Activated CD4-positive, alpha-beta memory T cell treated with anti-CD3 and anti-CD28 coated beads for 36 hours (primary cell): ENCODE measurements at regions not wholly inside any gene's neighbourhood (a gene's known extent, or its start where the extent isn't known, plus 50 kb on each side); places are given as distances from the start of the nearest gene placed in this dataset.
"Not testable (repeated sequence)": the region's sequence is repeated elsewhere in the genome, so short reads cannot be mapped to it uniquely, and the experiment has no call there.

Experiments used
- CTCF ChIA-PET: fragments of 350-600 bp; sonication (Branson Sonifier 250); formaldehyde crosslinking; loops from one replicate; lab custom pipeline; 2021; ENCODE audit warnings: antibody characterized with exemption, inconsistent platforms; lab: Charles Lee
- POLR2A ChIA-PET: fragments of 350-600 bp; sonication (Branson Sonifier 250); formaldehyde crosslinking; loops from one replicate; lab custom pipeline; 2021; ENCODE audit warnings: antibody characterized with exemption; lab: Charles Lee
- DNase-seq: peaks from one replicate; pipeline ENCODE4 v3.0.0-alpha.2; 2020
- H3K27ac Mint-ChIP-seq: one replicate; pipeline ENCODE4 v1.8.0; 2021; ENCODE audit warnings: mixed read lengths
- H3K27me3 Mint-ChIP-seq: one replicate; pipeline ENCODE4 v1.8.0; 2021; ENCODE audit warnings: mixed read lengths
- H3K36me3 Mint-ChIP-seq: one replicate; pipeline ENCODE4 v1.8.0; 2021; ENCODE audit warnings: mixed read lengths
- H3K4me1 Mint-ChIP-seq: one replicate; pipeline ENCODE4 v1.8.0; 2021; ENCODE audit warnings: low read depth, mixed read lengths
- H3K4me3 Mint-ChIP-seq: one replicate; pipeline ENCODE4 v1.8.0; 2021; ENCODE audit warnings: mild to moderate bottlenecking, mixed read lengths
- H3K9me3 Mint-ChIP-seq: one replicate; pipeline ENCODE4 v1.8.0; 2021; ENCODE audit warnings: mixed read lengths
- intact Hi-C: fragments of 100-400 bp; cut with micrococcal nuclease; formaldehyde crosslinking; loops from one replicate; pipeline ENCODE4 v1.15.1; 2023

DNA sequence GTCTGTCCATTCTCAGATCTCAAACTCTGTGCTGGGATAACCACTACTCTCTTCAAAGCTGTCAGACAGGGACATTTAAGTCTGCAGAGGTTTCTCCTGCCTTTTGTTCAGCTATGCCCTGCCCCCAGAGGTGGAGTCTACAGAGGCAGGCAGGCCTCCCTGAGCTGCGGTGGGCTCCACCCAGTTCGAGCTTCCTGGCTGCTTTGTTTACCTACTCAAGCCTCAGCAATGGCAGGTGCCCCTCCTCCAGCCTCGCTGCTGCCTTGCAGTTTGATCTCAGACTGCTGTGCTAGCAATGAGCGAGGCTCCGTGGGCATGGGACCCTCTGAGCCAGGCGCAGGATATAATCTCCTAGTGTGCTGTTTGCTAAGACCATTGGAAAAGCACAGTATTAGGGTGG, 53.1 kb upstream of the HUNK start:
- H3K27me3 Mint-ChIP-seq: peaks cover 20% of the 10 kb centered on the region
- H3K27ac Mint-ChIP-seq, POLR2A ChIA-PET, H3K4me1 Mint-ChIP-seq, DNase-seq, intact Hi-C loops, CTCF ChIA-PET, H3K36me3 Mint-ChIP-seq, H3K4me3 Mint-ChIP-seq, H3K9me3 Mint-ChIP-seq: not testable (repeated sequence)

DNA sequence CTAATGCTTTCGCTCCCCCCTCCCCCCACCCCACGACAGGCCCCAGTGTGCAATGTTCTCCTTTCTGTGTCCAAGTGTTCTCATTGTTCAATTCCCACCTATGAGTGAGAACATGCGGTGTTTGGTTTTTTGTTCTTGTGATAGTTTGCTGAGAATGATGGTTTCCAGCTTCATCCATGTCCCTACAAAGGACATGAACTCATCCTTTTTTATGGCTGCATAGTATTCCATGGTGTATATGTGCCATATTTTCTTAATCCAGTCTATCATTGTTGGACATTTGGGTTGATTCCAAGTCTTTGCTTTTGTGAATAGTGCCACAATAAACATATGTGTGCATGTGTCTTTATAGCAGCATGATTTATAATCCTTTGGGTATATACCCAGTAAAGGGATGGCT, 58.5 kb upstream of the HUNK start:
- CTCF ChIA-PET, H3K27me3 Mint-ChIP-seq, intact Hi-C loops, H3K4me3 Mint-ChIP-seq, H3K9me3 Mint-ChIP-seq, DNase-seq, POLR2A ChIA-PET, H3K4me1 Mint-ChIP-seq, H3K36me3 Mint-ChIP-seq, H3K27ac Mint-ChIP-seq: not testable (repeated sequence)

GRCh38 chr21:31813862-31814261, 59.0 kb upstream of the HUNK start:
- intact Hi-C loops: no loop called here
- H3K9me3 Mint-ChIP-seq: no peaks in the 10 kb centered on the region
- H3K27ac Mint-ChIP-seq: no peak overlapping the region

DNA sequence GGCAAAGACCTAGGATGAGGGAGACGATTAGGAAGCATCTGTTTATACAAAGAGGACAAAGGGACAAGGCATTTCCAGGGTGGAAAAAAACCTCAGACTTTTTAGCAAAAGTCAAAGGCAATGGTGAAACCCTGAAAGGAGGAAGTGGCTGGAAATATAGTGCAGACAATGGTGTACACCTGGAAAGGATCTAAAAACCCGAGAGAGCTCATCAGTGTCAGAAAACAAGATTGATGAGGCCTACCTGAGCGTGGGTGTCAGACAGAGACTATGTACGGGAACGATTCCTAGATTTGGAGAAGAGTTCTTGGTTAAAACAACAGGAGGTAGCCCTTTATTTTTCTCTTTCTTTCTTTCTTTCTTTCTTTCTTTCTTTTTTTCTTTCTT, 68.8 kb upstream of the HUNK start:
- no peaks in the 10 kb centered on the region for H3K36me3 Mint-ChIP-seq
- POLR2A ChIA-PET: no interaction called here
- intact Hi-C loops: no loop called here
- H3K4me1 Mint-ChIP-seq: no peaks in the 10 kb centered on the region
- CTCF ChIA-PET: no interaction called here
- no peak overlapping the region for H3K27ac Mint-ChIP-seq
- H3K4me3 Mint-ChIP-seq: no peak overlapping the region
- H3K9me3 Mint-ChIP-seq: no peaks in the 10 kb centered on the region
- DNase-seq: no peak
- H3K27me3 Mint-ChIP-seq: peaks cover 11% of the 10 kb centered on the region

More at GRCh38 chr21:31813862-31814261, 59.0 kb upstream of the HUNK start:
- ChIA-PET CTCF (no interaction called here), POLR2A (no interaction called here)
- DNase-seq: no peak
- peaks cover 9% of the 10 kb centered on the region for H3K27me3 Mint-ChIP-seq
- no peaks in the 10 kb centered on the region for H3K36me3 Mint-ChIP-seq
- no peaks in the 10 kb centered on the region for H3K4me1 Mint-ChIP-seq
- H3K4me3 Mint-ChIP-seq: no peak overlapping the region

GRCh38 chr21:31803039-31804007, 69.5 kb upstream of the HUNK start:
- CTCF ChIA-PET: no interaction called here
- Mint-ChIP-seq H3K9me3 (no peaks in the 10 kb centered on the region), H3K27me3 (peaks cover 11% of the 10 kb centered on the region), H3K4me1 (no peaks in the 10 kb centered on the region), H3K27ac (no peak overlapping the region), H3K4me3 (no peak overlapping the region), H3K36me3 (no peaks in the 10 kb centered on the region)
- intact Hi-C loops: no loop called here
- POLR2A ChIA-PET: no interaction called here
- DNase-seq: no peak

DNA sequence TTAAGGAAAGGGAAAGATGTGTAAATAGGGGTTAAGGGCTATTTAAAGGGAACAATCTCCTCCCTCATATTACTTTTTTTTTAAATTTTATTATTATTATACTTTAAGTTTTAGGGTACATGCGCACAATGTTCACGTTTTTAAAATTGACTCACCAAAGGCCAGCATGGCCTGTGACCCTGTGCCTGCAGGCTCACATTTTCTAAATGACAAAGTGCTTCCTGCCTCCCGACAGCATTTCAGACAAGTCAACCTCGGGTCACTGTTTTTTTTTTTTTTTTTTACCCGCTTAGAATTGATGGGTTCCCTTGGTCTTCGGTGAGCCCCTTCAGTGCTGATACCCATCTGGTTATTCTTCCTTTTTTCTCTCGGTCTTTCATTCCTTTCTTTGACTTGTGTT, 70.4 kb upstream of the SCAF4 start:
- ChIA-PET CTCF (no interaction called here), POLR2A (no interaction called here)
- intact Hi-C loops: no loop called here
- Mint-ChIP-seq H3K9me3 (no peaks in the 10 kb centered on the region), H3K27ac (no peak overlapping the region), H3K4me3 (no peak overlapping the region), H3K27me3 (peaks cover 11% of the 10 kb centered on the region), H3K36me3 (no peaks in the 10 kb centered on the region), H3K4me1 (no peaks in the 10 kb centered on the region)
- no peak for DNase-seq

DNA sequence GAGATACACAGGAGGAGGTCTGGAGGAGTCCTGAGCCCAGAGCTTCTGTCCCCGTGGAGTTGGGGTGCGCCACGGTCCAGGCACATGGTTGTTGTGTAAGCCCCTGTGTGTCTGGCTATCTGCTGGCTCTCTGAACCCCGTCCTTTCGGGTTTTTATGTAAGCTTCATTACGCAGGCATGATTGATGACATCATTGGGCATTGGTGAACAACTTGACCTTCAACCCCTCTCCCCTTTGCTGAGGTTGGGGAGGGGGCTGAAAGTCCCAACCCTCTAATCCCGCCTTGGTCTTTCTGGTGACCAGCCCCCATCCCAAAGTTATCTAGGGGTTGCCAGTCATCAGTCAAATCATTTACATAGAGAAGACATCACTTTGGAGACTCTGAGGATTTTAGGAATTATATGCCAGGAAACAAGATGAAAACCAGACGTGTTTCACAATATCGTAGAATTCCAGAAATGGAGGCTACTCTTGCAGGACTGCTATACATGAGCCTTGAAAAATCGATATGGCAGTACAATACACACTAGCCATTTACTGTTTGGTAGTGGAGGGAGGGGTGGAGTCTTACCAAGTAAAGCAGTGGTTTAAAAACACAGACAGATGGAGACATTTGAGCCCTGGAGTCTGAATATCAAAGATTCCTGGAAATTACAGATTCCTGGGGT, 69.8 kb upstream of the SCAF4 start:
- POLR2A ChIA-PET: no interaction called here

GRCh38 chr21:31798842-31799704, 67.2 kb upstream of the SCAF4 start:
- no peaks in the 10 kb centered on the region for H3K4me1 Mint-ChIP-seq
- no peak overlapping the region for H3K27ac Mint-ChIP-seq
- no peaks in the 10 kb centered on the region for H3K9me3 Mint-ChIP-seq
- H3K27me3 Mint-ChIP-seq: peaks cover 15% of the 10 kb centered on the region
- H3K36me3 Mint-ChIP-seq: no peaks in the 10 kb centered on the region
- no peak overlapping the region for H3K4me3 Mint-ChIP-seq
- DNase-seq: no peak
- CTCF ChIA-PET: no interaction called here
- POLR2A ChIA-PET: no interaction called here
- intact Hi-C loops: no loop called here

More for the DNA sequence above, 69.8 kb upstream of the SCAF4 start:
- no peaks in the 10 kb centered on the region for H3K4me1 Mint-ChIP-seq
- no peak for DNase-seq
- H3K4me3 Mint-ChIP-seq: no peak overlapping the region
- H3K27ac Mint-ChIP-seq: no peak overlapping the region
- CTCF ChIA-PET: interaction anchor here (0.9 kb wide), 1 partner anchor 64 kb away, joined by 3 read pairs; no protein-coding TSS in a partner anchor
- intact Hi-C loops: no loop called here
- no peaks in the 10 kb centered on the region for H3K9me3 Mint-ChIP-seq
- H3K27me3 Mint-ChIP-seq: peaks cover 11% of the 10 kb centered on the region
- H3K36me3 Mint-ChIP-seq: no peaks in the 10 kb centered on the region

DNA sequence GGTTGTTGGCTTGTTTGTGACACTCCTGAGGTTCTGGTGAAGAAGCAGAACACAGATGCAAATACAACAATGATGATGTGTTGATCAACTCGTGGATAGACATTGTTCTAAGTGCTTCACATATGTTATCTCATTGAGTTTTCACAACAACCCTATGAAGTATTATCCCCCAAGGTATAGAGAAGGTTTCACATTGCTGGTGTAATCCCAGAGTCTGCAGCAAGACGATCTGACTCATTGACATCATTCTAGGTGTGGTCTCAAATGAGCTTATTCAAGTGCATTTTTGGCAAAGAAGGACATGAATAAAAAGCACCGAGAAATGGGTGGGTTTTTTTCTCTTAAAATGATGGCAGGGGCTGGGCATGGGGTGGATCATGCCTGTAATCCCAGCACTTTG, 64.1 kb upstream of the SCAF4 start:
- H3K4me3 Mint-ChIP-seq: no peak overlapping the region
- no peaks in the 10 kb centered on the region for H3K36me3 Mint-ChIP-seq
- ChIA-PET POLR2A (no interaction called here), CTCF (interaction anchor here (1.8 kb wide), 1 partner anchor 10 kb away, joined by 5 read pairs; no protein-coding TSS in a partner anchor)
- intact Hi-C loops: no loop called here
- no peak overlapping the region for H3K27ac Mint-ChIP-seq
- no peaks in the 10 kb centered on the region for H3K9me3 Mint-ChIP-seq
- H3K27me3 Mint-ChIP-seq: peaks cover 8% of the 10 kb centered on the region
- DNase-seq: no peak
- no peaks in the 10 kb centered on the region for H3K4me1 Mint-ChIP-seq

- H3K4me1 Mint-ChIP-seq, H3K4me3 Mint-ChIP-seq, intact Hi-C loops, H3K27me3 Mint-ChIP-seq, CTCF ChIA-PET, H3K36me3 Mint-ChIP-seq, DNase-seq, H3K27ac Mint-ChIP-seq, H3K9me3 Mint-ChIP-seq: not testable (repeated sequence)
- POLR2A ChIA-PET: interaction anchor here (0.7 kb wide), 1 partner anchor 448 kb away, joined by 3 read pairs; no protein-coding TSS in a partner anchor
Measured at GRCh38 chr21:31790420-31790819, 58.5 kb upstream of the SCAF4 start.

DNA sequence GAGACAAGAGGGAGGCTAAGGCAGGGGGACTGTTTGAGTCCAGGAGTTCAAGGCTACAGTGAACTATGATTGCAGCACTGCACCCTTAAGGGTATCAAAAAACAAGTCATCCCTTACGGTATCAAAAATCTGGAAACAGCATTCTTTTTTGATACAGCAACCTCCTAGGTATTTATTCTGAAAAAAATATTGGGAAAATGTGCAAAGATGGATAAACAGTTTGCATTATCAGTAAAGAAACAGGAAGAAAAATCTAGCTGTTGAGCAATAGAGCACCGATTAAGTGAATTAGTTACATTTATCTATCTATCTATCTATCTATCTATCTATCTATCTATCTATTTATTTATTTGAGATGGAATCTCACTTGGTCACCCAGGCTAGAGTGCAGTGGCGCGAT, 56.7 kb upstream of the SCAF4 start:
- no peak overlapping the region for H3K27ac Mint-ChIP-seq
- DNase-seq: no peak
- CTCF ChIA-PET: no interaction called here

DNA sequence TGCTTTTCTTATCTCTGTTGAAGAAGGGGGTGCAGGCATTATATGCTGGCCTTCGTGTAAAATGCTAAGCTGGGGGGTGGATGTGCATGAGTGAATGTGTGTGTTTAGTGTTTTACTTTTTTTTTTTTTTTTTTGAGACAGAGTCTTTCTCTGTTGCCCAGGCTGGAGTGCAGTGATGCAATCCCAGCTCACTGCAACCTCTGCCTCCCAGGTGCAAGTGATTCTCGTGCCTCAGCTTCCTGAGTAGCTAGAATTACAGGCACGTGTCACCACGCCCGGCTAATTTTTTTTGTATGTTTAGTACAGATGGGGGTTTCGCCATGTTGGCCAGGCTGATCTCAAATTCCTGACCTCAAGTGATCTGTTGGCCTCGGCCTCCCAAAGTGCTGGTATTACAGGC, 55.8 kb upstream of the SCAF4 start:
- H3K27me3 Mint-ChIP-seq, POLR2A ChIA-PET, H3K27ac Mint-ChIP-seq, H3K4me1 Mint-ChIP-seq, intact Hi-C loops, H3K9me3 Mint-ChIP-seq, DNase-seq, H3K36me3 Mint-ChIP-seq, H3K4me3 Mint-ChIP-seq: not testable (repeated sequence)
- CTCF ChIA-PET: interaction anchor here (0.6 to 0.7 kb wide), 2 partner anchors 64 to 373 kb away, joined by 3 read pairs; no protein-coding TSS in a partner anchor

More for the DNA sequence above, 56.7 kb upstream of the SCAF4 start:
- POLR2A ChIA-PET: no interaction called here
- no peak overlapping the region for H3K4me3 Mint-ChIP-seq
- H3K9me3 Mint-ChIP-seq: no peaks in the 10 kb centered on the region
- H3K27me3 Mint-ChIP-seq: peaks cover 2% of the 10 kb centered on the region
- intact Hi-C loops: no loop called here
- H3K4me1 Mint-ChIP-seq: no peaks in the 10 kb centered on the region
- no peaks in the 10 kb centered on the region for H3K36me3 Mint-ChIP-seq
